Activated naive CD8-positive, alpha-beta T cell treated with anti-CD3 and anti-CD28 coated beads for 36 hours (primary cell): ENCODE measurements at regions not wholly inside any gene's neighbourhood (a gene's known extent, or its start where the extent isn't known, plus 50 kb on each side); places are given as distances from the start of the nearest gene placed in this dataset.

Experiments
- DNase-seq: peaks from one replicate; pipeline ENCODE4 v3.0.0; 2021
- H3K27ac Mint-ChIP-seq: one replicate; pipeline ENCODE4 v1.8.0; 2022; ENCODE audit warnings: mild to moderate bottlenecking, moderate library complexity, mixed read lengths
- H3K27me3 Mint-ChIP-seq: one replicate; pipeline ENCODE4 v1.8.0; 2022; ENCODE audit warnings: mild to moderate bottlenecking, mixed read lengths
- H3K36me3 Mint-ChIP-seq: one replicate; pipeline ENCODE4 v1.8.0; 2021; ENCODE audit warnings: mild to moderate bottlenecking, mixed read lengths
- H3K4me1 Mint-ChIP-seq: one replicate; pipeline ENCODE4 v1.8.0; 2021; ENCODE audit warnings: mixed read lengths
- H3K4me3 Mint-ChIP-seq: one replicate; pipeline ENCODE4 v1.8.0; 2022; ENCODE audit warnings: mild to moderate bottlenecking, moderate library complexity, mixed read lengths
- H3K9me3 Mint-ChIP-seq: one replicate; pipeline ENCODE4 v1.8.0; 2022; ENCODE audit warnings: mixed read lengths

- H3K36me3 Mint-ChIP-seq = no peaks in the 10 kb centered on the region
- H3K27ac Mint-ChIP-seq = no peak overlapping the region
- H3K9me3 Mint-ChIP-seq = no peaks in the 10 kb centered on the region
- no peak overlapping the region for H3K4me3 Mint-ChIP-seq
- no peak for DNase-seq
- H3K27me3 Mint-ChIP-seq = peaks cover 14% of the 10 kb centered on the region
- H3K4me1 Mint-ChIP-seq = no peaks in the 10 kb centered on the region
Measured at GRCh38 chr2:217151509-217152206, 291.8 kb upstream of the TNP1 start.

GRCh38 chr2:217150236-217150635 lies 290.4 kb upstream of the TNP1 start:
- Mint-ChIP-seq H3K9me3 (no peaks in the 10 kb centered on the region), H3K27me3 (peaks cover 14% of the 10 kb centered on the region), H3K4me3 (no peak overlapping the region), H3K36me3 (no peaks in the 10 kb centered on the region), H3K27ac (no peak overlapping the region), H3K4me1 (no peaks in the 10 kb centered on the region)
- no peak for DNase-seq

GRCh38 chr2:217149087-217149660 lies 289.3 kb upstream of the TNP1 start:
- Mint-ChIP-seq H3K27me3 (peaks cover 14% of the 10 kb centered on the region), H3K4me1 (no peaks in the 10 kb centered on the region), H3K36me3 (no peaks in the 10 kb centered on the region), H3K9me3 (no peaks in the 10 kb centered on the region), H3K27ac (no peak overlapping the region), H3K4me3 (no peak overlapping the region)
- DNase-seq = no peak

- no peaks in the 10 kb centered on the region for H3K4me1 Mint-ChIP-seq
Measured at GRCh38 chr2:217147818-217148217, 288.0 kb upstream of the TNP1 start.

GRCh38 chr2:217146956-217147355 lies 287.1 kb upstream of the TNP1 start:
- Mint-ChIP-seq H3K36me3 (no peaks in the 10 kb centered on the region), H3K4me3 (no peak overlapping the region), H3K27ac (no peak overlapping the region), H3K9me3 (peaks cover 5% of the 10 kb centered on the region), H3K27me3 (peaks cover 11% of the 10 kb centered on the region), H3K4me1 (no peaks in the 10 kb centered on the region)
- DNase-seq = no peak

More at GRCh38 chr2:217147818-217148217, 288.0 kb upstream of the TNP1 start:
- no peaks in the 10 kb centered on the region for H3K9me3 Mint-ChIP-seq
- H3K4me3 Mint-ChIP-seq = no peak overlapping the region
- no peaks in the 10 kb centered on the region for H3K36me3 Mint-ChIP-seq
- H3K27ac Mint-ChIP-seq = no peak overlapping the region
- no peak for DNase-seq
- peaks cover 14% of the 10 kb centered on the region for H3K27me3 Mint-ChIP-seq

- DNase-seq = peak; percentile 16
- Mint-ChIP-seq H3K4me1 (no peaks in the 10 kb centered on the region), H3K27me3 (peaks cover 12% of the 10 kb centered on the region), H3K4me3 (no peak overlapping the region), H3K27ac (no peak overlapping the region), H3K36me3 (no peaks in the 10 kb centered on the region), H3K9me3 (peaks cover 23% of the 10 kb centered on the region)
Measured at GRCh38 chr2:217142649-217143266, 282.9 kb upstream of the TNP1 start.

GRCh38 chr2:217138284-217138683 lies 278.4 kb upstream of the TNP1 start:
- Mint-ChIP-seq H3K9me3 (peaks cover 29% of the 10 kb centered on the region), H3K36me3 (no peaks in the 10 kb centered on the region), H3K27me3 (peaks cover 21% of the 10 kb centered on the region), H3K4me3 (no peak overlapping the region), H3K4me1 (no peaks in the 10 kb centered on the region), H3K27ac (no peak overlapping the region)
- DNase-seq = no peak

GRCh38 chr2:217127744-217128143 lies 267.9 kb upstream of the TNP1 start:
- H3K4me3 Mint-ChIP-seq = no peak overlapping the region
- no peaks in the 10 kb centered on the region for H3K4me1 Mint-ChIP-seq
- peaks cover 16% of the 10 kb centered on the region for H3K27me3 Mint-ChIP-seq
- no peaks in the 10 kb centered on the region for H3K36me3 Mint-ChIP-seq
- no peaks in the 10 kb centered on the region for H3K9me3 Mint-ChIP-seq
- H3K27ac Mint-ChIP-seq = no peak overlapping the region
- DNase-seq = no peak

GRCh38 chr2:217125014-217125413 lies 265.1 kb upstream of the TNP1 start:
- Mint-ChIP-seq H3K27me3 (peaks cover 13% of the 10 kb centered on the region), H3K36me3 (no peaks in the 10 kb centered on the region), H3K4me1 (no peaks in the 10 kb centered on the region), H3K4me3 (no peak overlapping the region), H3K27ac (no peak overlapping the region), H3K9me3 (no peaks in the 10 kb centered on the region)
- no peak for DNase-seq

- H3K4me3 Mint-ChIP-seq = no peak overlapping the region
- no peak for DNase-seq
- no peaks in the 10 kb centered on the region for H3K36me3 Mint-ChIP-seq
- H3K27me3 Mint-ChIP-seq = peaks cover 11% of the 10 kb centered on the region
- no peak overlapping the region for H3K27ac Mint-ChIP-seq
- no peaks in the 10 kb centered on the region for H3K4me1 Mint-ChIP-seq
- H3K9me3 Mint-ChIP-seq = no peaks in the 10 kb centered on the region
Measured at GRCh38 chr2:217124050-217124449, 264.2 kb upstream of the TNP1 start.

- Mint-ChIP-seq H3K36me3 (no peaks in the 10 kb centered on the region), H3K4me1 (no peaks in the 10 kb centered on the region), H3K9me3 (no peaks in the 10 kb centered on the region), H3K27ac (no peak overlapping the region), H3K27me3 (peaks cover 11% of the 10 kb centered on the region), H3K4me3 (no peak overlapping the region)
- no peak for DNase-seq
Measured at GRCh38 chr2:217121565-217121964, 261.7 kb upstream of the TNP1 start.

GRCh38 chr2:217120429-217120828 lies 260.6 kb upstream of the TNP1 start:
- Mint-ChIP-seq H3K36me3 (no peaks in the 10 kb centered on the region), H3K4me3 (no peak overlapping the region), H3K27ac (no peak overlapping the region), H3K9me3 (no peaks in the 10 kb centered on the region), H3K27me3 (peaks cover 20% of the 10 kb centered on the region), H3K4me1 (no peaks in the 10 kb centered on the region)
- no peak for DNase-seq

- no peaks in the 10 kb centered on the region for H3K9me3 Mint-ChIP-seq
- H3K36me3 Mint-ChIP-seq = no peaks in the 10 kb centered on the region
- H3K27ac Mint-ChIP-seq = no peak overlapping the region
- no peaks in the 10 kb centered on the region for H3K4me1 Mint-ChIP-seq
- H3K27me3 Mint-ChIP-seq = peaks cover 15% of the 10 kb centered on the region
- H3K4me3 Mint-ChIP-seq = no peak overlapping the region
- DNase-seq = no peak
Measured at GRCh38 chr2:217118559-217119284, 258.9 kb upstream of the TNP1 start.

GRCh38 chr2:217117523-217117922 lies 257.7 kb upstream of the TNP1 start:
- Mint-ChIP-seq H3K4me3 (no peak overlapping the region), H3K27me3 (peaks cover 16% of the 10 kb centered on the region), H3K27ac (no peak overlapping the region), H3K4me1 (no peaks in the 10 kb centered on the region), H3K9me3 (no peaks in the 10 kb centered on the region), H3K36me3 (no peaks in the 10 kb centered on the region)
- DNase-seq = no peak

- H3K27me3 Mint-ChIP-seq = peaks cover 22% of the 10 kb centered on the region
- no peak overlapping the region for H3K4me3 Mint-ChIP-seq
- no peaks in the 10 kb centered on the region for H3K4me1 Mint-ChIP-seq
- H3K27ac Mint-ChIP-seq = no peak overlapping the region
- no peaks in the 10 kb centered on the region for H3K9me3 Mint-ChIP-seq
- no peaks in the 10 kb centered on the region for H3K36me3 Mint-ChIP-seq
- no peak for DNase-seq
Measured at GRCh38 chr2:217116610-217117009, 256.7 kb upstream of the TNP1 start.
